Bronchial epithelial cell (primary cell): ENCODE measurements at regions not wholly inside any gene's neighbourhood (a gene's known extent, or its start where the extent isn't known, plus 50 kb on each side); places are given as distances from the start of the nearest gene placed in this dataset.
"Not testable (repeated sequence)": the region's sequence is repeated elsewhere in the genome, so short reads cannot be mapped to it uniquely, and the experiment has no call there.

Experiments used
- DNase-seq: peaks from one replicate; pipeline ENCODE4 v3.0.0-alpha.2; 2010; ENCODE audit warnings: low read depth
- FAIRE-seq: peaks from 2 replicates; lab custom pipeline; 2011; peaks lifted over from hg19 to GRCh38; lab: Jason Lieb, UNC
- H3K27me3 ChIP-seq: 2 replicates; pipeline ENCODE4 v1.5.1; 2011; ENCODE audit warnings: low read length; ENCODE audit not compliant: control insufficient read depth, insufficient read depth
- H3K36me3 ChIP-seq: 2 replicates; pipeline ENCODE4 v1.5.1; 2011; ENCODE audit warnings: low read length; ENCODE audit not compliant: control insufficient read depth, insufficient read depth
- H3K4me3 ChIP-seq: 2 replicates; pipeline ENCODE4 v1.5.1; 2011; ENCODE audit warnings: mild to moderate bottlenecking, low read depth, low read length, control low read depth
- TF ChIP-seq, protein P1 (sequence below): IDR thresholded peaks from 2 replicates; pipeline ENCODE4 v1.5.1; 2011; ENCODE audit warnings: mild to moderate bottlenecking, moderate library complexity, low read length, control low read depth, inconsistent platforms; ENCODE audit not compliant: insufficient read depth, severe bottlenecking

- H3K36me3 ChIP-seq, result no peaks in the 10 kb centered on the region
- H3K4me3 ChIP-seq, result no peak overlapping the region
- peak; percentile 75 for FAIRE-seq
- TF ChIP-seq, protein P1, sequence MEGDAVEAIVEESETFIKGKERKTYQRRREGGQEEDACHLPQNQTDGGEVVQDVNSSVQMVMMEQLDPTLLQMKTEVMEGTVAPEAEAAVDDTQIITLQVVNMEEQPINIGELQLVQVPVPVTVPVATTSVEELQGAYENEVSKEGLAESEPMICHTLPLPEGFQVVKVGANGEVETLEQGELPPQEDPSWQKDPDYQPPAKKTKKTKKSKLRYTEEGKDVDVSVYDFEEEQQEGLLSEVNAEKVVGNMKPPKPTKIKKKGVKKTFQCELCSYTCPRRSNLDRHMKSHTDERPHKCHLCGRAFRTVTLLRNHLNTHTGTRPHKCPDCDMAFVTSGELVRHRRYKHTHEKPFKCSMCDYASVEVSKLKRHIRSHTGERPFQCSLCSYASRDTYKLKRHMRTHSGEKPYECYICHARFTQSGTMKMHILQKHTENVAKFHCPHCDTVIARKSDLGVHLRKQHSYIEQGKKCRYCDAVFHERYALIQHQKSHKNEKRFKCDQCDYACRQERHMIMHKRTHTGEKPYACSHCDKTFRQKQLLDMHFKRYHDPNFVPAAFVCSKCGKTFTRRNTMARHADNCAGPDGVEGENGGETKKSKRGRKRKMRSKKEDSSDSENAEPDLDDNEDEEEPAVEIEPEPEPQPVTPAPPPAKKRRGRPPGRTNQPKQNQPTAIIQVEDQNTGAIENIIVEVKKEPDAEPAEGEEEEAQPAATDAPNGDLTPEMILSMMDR, result no peak
- H3K27me3 ChIP-seq, result no peaks in the 10 kb centered on the region
- DNase-seq, result peak; percentile 9
Measured at GRCh38 chr22:34608540-34609115, 457.3 kb upstream of the ISX start.

- Histone ChIP-seq H3K36me3 (no peaks in the 10 kb centered on the region), H3K4me3 (no peak overlapping the region), H3K27me3 (no peaks in the 10 kb centered on the region)
- TF ChIP-seq, protein P1, result no peak
- DNase-seq (no peak), FAIRE-seq (no peak)
Measured at GRCh38 chr22:34609646-34610045, 456.3 kb upstream of the ISX start.

DNA sequence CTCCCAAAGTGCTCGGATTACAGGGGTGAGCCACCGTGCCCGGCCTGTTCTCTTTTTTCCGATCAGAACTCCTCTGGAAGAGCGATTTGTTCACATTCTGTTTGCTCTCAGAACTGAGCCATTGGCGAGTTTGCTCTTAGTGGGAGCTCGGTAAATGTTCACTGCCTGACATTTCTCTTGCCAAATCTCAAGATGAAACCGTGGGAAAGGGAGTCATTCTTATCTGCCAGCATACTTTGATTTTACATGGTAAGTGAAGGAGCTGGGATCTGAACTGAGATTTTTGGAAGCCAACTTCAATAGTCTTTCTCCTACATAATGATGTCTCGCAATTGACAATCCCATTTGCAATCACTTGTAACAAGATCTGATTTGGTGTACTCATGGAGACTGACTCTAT, 445.8 kb upstream of the ISX start:
- FAIRE-seq, result no peak
- H3K4me3 ChIP-seq, result no peak overlapping the region
- TF ChIP-seq, protein P1, result no peak
- no peaks in the 10 kb centered on the region for H3K36me3 ChIP-seq
- H3K27me3 ChIP-seq, result no peaks in the 10 kb centered on the region
- DNase-seq, result no peak

GRCh38 chr22:34620832-34621231, 445.1 kb upstream of the ISX start:
- no peak for FAIRE-seq
- Histone ChIP-seq H3K27me3 (no peaks in the 10 kb centered on the region), H3K4me3 (no peak overlapping the region), H3K36me3 (no peaks in the 10 kb centered on the region)
- no peak for DNase-seq
- TF ChIP-seq, protein P1, result no peak

- Histone ChIP-seq H3K27me3 (no peaks in the 10 kb centered on the region), H3K4me3 (no peak overlapping the region), H3K36me3 (no peaks in the 10 kb centered on the region)
- FAIRE-seq, result no peak
- TF ChIP-seq, protein P1, result no peak
- DNase-seq, result no peak
Measured at GRCh38 chr22:34622602-34623001, 443.4 kb upstream of the ISX start.

- Histone ChIP-seq H3K36me3 (no peaks in the 10 kb centered on the region), H3K4me3 (no peak overlapping the region), H3K27me3 (no peaks in the 10 kb centered on the region)
- no peak for FAIRE-seq
- TF ChIP-seq, protein P1, result no peak
- DNase-seq, result no peak
Measured at GRCh38 chr22:34623580-34623979, 442.4 kb upstream of the ISX start.

DNA sequence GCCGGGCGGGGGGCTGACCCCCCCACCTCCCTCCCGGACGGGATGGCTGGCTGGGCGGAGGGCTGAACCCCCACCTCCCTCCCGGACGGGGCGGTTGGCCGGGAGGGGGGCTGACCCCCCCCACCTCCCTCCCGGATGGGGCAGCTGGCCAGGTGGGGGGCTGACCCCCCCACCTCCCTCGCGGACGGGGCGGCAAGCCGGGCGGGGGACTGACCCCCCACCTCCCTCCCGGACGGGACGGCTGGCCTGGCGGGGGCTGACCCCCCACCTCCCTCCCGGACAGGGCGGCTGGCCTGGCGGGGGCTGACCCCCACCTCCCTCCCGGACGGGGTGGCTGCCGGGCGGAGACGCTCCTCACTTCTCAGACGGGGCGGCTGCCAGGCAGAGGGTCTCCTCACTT, 440.1 kb upstream of the ISX start:
- H3K4me3 ChIP-seq, DNase-seq, FAIRE-seq, H3K27me3 ChIP-seq, H3K36me3 ChIP-seq: not testable (repeated sequence)
